Fibroblast of lung (primary cell): ENCODE measurements at regions not wholly inside any gene's neighbourhood (a gene's known extent, or its start where the extent isn't known, plus 50 kb on each side); places are given as distances from the start of the nearest gene placed in this dataset.

ENCODE experiments used
- DNase-seq, 2 donors: peaks; one replicate each; pipeline versions ENCODE4 v3.0.0 to v3.0.0-alpha.2; 2010; ENCODE audit warnings: low read depth in 2 of 2
- H2AFZ ChIP-seq: 2 replicates; pipeline ENCODE4 v1.5.1; 2012; ENCODE audit warnings: low read length, control low read depth, inconsistent platforms
- H3K27ac ChIP-seq: 2 replicates; pipeline ENCODE4 v1.5.1; 2011; ENCODE audit warnings: low read length, control low read depth; ENCODE audit not compliant: insufficient read depth
- H3K27me3 ChIP-seq: 2 replicates; pipeline ENCODE4 v1.5.1; 2011; ENCODE audit warnings: mild to moderate bottlenecking, low read length; ENCODE audit not compliant: control insufficient read depth, insufficient read depth
- H3K36me3 ChIP-seq: 2 replicates; pipeline ENCODE4 v1.5.1; 2011; ENCODE audit warnings: low read length; ENCODE audit not compliant: control insufficient read depth, insufficient read depth
- H3K4me1 ChIP-seq: 2 replicates; pipeline ENCODE4 v1.5.1; 2011; ENCODE audit warnings: low read length; ENCODE audit not compliant: control insufficient read depth, insufficient read depth; ENCODE audit errors: extremely low read depth
- H3K4me2 ChIP-seq: 2 replicates; pipeline ENCODE4 v1.5.1; 2011; ENCODE audit warnings: low read length, control low read depth; ENCODE audit not compliant: insufficient read depth; ENCODE audit errors: extremely low read depth
- H3K4me3 ChIP-seq, 4 experiments: fragments of 200-600 bp in 1 of 4; sonication (generic) in 1 of 4; replicated peaks in 1 of 4; 2 replicates each; pipeline ENCODE4 v1.5.1; 2011 to 2016; ENCODE audit warnings: low read length in 4 of 4, low read depth in 3 of 4, mild to moderate bottlenecking in 3 of 4, control low read depth in 2 of 4, inconsistent platforms in 1 of 4, mixed read lengths in 1 of 4; ENCODE audit not compliant: insufficient read depth in 1 of 4; ENCODE audit errors: control extremely low read depth in 1 of 4
- H3K79me2 ChIP-seq: 2 replicates; pipeline ENCODE4 v1.5.1; 2012; ENCODE audit warnings: mild to moderate bottlenecking, low read length, inconsistent platforms; ENCODE audit not compliant: control insufficient read depth, insufficient read depth
- H3K9ac ChIP-seq: 2 replicates; pipeline ENCODE4 v1.5.1; 2011; ENCODE audit warnings: mild to moderate bottlenecking, low read length, control low read depth; ENCODE audit not compliant: insufficient read depth
- H3K9me3 ChIP-seq: 2 replicates; pipeline ENCODE4 v1.5.1; 2012; ENCODE audit warnings: low read depth, low read length; ENCODE audit not compliant: control insufficient read depth, insufficient read depth
- H4K20me1 ChIP-seq: 2 replicates; pipeline ENCODE4 v1.5.1; 2011; ENCODE audit warnings: low read length; ENCODE audit not compliant: control insufficient read depth, insufficient read depth; ENCODE audit errors: extremely low read depth
- EZH2 ChIP-seq: IDR thresholded peaks from 2 replicates; pipeline ENCODE4 v1.5.1; 2012; ENCODE audit warnings: low read length, control low read depth, mild to moderate bottlenecking; ENCODE audit errors: missing control alignments
- TF ChIP-seq, protein P1 (sequence below), 2 donors: IDR thresholded peaks in 1 of 2; conservative IDR thresholded peaks in 1 of 2; 1 replicate in 1 of 2; 2 replicates in 1 of 2; pipeline ENCODE4 v1.5.1; 2011 to 2012; ENCODE audit warnings: low read length in 2 of 2, control low read depth in 1 of 2, inconsistent platforms in 1 of 2, low read depth in 1 of 2, mild to moderate bottlenecking in 1 of 2

DNA sequence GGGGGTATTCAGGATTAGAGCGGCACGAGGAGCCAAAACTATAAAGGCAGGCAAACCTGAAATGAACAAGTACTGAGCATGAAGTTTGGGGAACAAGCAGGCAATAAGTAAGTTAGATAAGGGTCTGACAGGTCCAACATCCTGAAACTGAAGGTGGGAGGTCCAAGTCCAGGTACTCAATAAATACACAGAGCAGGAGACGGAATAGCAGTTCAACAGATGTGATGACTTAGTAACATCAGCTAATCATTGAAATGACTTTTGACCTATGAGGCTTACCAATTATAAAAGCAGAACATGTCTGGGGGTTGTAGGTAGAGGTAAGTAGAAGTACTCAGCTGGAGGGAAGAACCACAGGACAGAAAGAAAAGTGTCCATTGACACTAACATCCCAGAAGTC lies 132.8 kb upstream of the PDZRN3 start:
- Histone ChIP-seq H3K36me3 (no peaks in the 10 kb centered on the region), H3K27me3 (no peaks in the 10 kb centered on the region), H3K9me3 (no peaks in the 10 kb centered on the region), H3K9ac (no peak overlapping the region), H4K20me1 (no peaks in the 10 kb centered on the region), H3K4me2 (no peak overlapping the region), H3K27ac (no peak overlapping the region), H2AFZ (no peak overlapping the region), H3K4me1 (no peaks in the 10 kb centered on the region), H3K79me2 (no peaks in the 10 kb centered on the region), H3K4me3 (no peak overlapping the region)
- DNase-seq: no peak
- TF ChIP-seq, protein P1, sequence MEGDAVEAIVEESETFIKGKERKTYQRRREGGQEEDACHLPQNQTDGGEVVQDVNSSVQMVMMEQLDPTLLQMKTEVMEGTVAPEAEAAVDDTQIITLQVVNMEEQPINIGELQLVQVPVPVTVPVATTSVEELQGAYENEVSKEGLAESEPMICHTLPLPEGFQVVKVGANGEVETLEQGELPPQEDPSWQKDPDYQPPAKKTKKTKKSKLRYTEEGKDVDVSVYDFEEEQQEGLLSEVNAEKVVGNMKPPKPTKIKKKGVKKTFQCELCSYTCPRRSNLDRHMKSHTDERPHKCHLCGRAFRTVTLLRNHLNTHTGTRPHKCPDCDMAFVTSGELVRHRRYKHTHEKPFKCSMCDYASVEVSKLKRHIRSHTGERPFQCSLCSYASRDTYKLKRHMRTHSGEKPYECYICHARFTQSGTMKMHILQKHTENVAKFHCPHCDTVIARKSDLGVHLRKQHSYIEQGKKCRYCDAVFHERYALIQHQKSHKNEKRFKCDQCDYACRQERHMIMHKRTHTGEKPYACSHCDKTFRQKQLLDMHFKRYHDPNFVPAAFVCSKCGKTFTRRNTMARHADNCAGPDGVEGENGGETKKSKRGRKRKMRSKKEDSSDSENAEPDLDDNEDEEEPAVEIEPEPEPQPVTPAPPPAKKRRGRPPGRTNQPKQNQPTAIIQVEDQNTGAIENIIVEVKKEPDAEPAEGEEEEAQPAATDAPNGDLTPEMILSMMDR (conservative IDR thresholded peaks at IDR 0.05 in 1 of 2, IDR thresholded peaks at IDR 0.05 in 1 of 2; ENCODE audit: low read depth in 1 of 2, low read length in 2 of 2): no peak
- TF ChIP-seq EZH2: no peak

DNA sequence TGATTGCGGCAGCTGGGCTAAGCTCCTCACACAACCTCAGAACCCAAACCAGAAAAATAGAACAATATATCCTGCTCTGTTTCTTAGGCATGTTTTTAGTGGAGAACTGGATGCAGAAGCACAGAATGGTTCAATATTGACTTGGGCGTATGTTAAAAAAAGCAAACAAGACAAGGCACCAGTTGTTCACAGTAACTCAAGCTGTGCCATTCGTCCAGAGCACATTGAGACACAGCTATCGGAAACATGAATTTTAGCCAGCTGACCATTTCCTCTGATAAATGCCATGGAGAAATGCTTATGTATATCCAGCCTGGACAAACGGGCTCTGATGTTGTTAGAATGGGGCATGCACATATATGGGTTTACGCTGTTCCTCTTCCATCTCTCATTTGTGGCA lies 129.2 kb upstream of the PDZRN3 start:
- Histone ChIP-seq H3K4me3 (no peak overlapping the region), H3K36me3 (no peaks in the 10 kb centered on the region), H3K27me3 (no peaks in the 10 kb centered on the region), H3K27ac (no peak overlapping the region), H3K79me2 (no peaks in the 10 kb centered on the region), H2AFZ (no peak overlapping the region), H3K9me3 (no peaks in the 10 kb centered on the region), H3K4me1 (no peaks in the 10 kb centered on the region), H4K20me1 (no peaks in the 10 kb centered on the region), H3K9ac (no peak overlapping the region), H3K4me2 (no peak overlapping the region)
- DNase-seq: no peak
- TF ChIP-seq, protein P1 (conservative IDR thresholded peaks at IDR 0.05 in 1 of 2, IDR thresholded peaks at IDR 0.05 in 1 of 2; ENCODE audit: low read depth in 1 of 2, low read length in 2 of 2): no peak

DNA sequence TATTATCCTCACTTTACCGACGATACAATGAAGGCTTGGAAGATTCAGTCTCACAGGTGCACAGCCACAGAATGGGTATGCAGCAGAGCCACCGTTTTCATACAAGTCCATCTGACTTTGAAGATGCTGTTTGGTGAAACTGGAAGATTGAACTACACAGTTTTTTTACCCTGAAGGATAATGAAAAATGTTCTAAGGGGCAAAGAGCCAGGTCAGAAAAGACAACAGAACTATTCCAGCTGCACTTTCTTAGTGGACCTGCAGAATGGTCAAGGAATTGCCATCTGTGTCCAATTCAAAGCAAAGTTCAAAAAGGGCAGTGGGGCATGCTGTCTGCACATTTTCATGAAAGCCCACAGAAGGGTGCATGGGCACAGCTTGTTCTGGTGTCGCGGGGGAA lies 127.6 kb upstream of the PDZRN3 start:
- no peak overlapping the region for H2AFZ ChIP-seq
- no peaks in the 10 kb centered on the region for H3K4me1 ChIP-seq
- H3K36me3 ChIP-seq: no peaks in the 10 kb centered on the region
- no peaks in the 10 kb centered on the region for H3K27me3 ChIP-seq
- H3K4me3 ChIP-seq: no peak overlapping the region
- no peaks in the 10 kb centered on the region for H3K9me3 ChIP-seq
- H3K27ac ChIP-seq: no peak overlapping the region
- H3K79me2 ChIP-seq: no peaks in the 10 kb centered on the region
- no peak for DNase-seq
- no peak overlapping the region for H3K4me2 ChIP-seq
- no peak for TF ChIP-seq EZH2
- TF ChIP-seq, protein P1 (conservative IDR thresholded peaks at IDR 0.05 in 1 of 2, IDR thresholded peaks at IDR 0.05 in 1 of 2; ENCODE audit: low read depth in 1 of 2, low read length in 2 of 2): no peak
- H4K20me1 ChIP-seq: no peaks in the 10 kb centered on the region
- no peak overlapping the region for H3K9ac ChIP-seq
